HEK293 (cell line): ENCODE measurements at regions not wholly inside any gene's neighbourhood (a gene's known extent, or its start where the extent isn't known, plus 50 kb on each side); places are given as distances from the start of the nearest gene placed in this dataset.

Source experiments
- CTCF ChIP-seq: fragments of 450-650 bp; formaldehyde crosslinking; IDR thresholded peaks from 2 replicates; pipeline ENCODE4 v1.5.1; 2016; ENCODE audit warnings: missing biosample characterization, missing genetic modification characterization
- GLIS2 ChIP-seq: fragments of 450-650 bp; formaldehyde crosslinking; IDR thresholded peaks from 2 replicates; pipeline ENCODE4 v1.5.1; 2016; ENCODE audit warnings: missing biosample characterization, missing genetic modification characterization
- KLF1 ChIP-seq: fragments of 450-650 bp; formaldehyde crosslinking; IDR thresholded peaks from 2 replicates; pipeline ENCODE4 v1.5.1; 2016; ENCODE audit warnings: missing biosample characterization, missing genetic modification characterization
- SETDB1 ChIP-seq: IDR thresholded peaks from one replicate; pipeline ENCODE4 v1.6.1; 2017; ENCODE audit warnings: mild to moderate bottlenecking, low read length, moderate library complexity, mixed read lengths; ENCODE audit not compliant: insufficient read length
- ZNF114 ChIP-seq: fragments of 450-650 bp; formaldehyde crosslinking; IDR thresholded peaks from 2 replicates; pipeline ENCODE4 v1.5.0; 2017; ENCODE audit warnings: missing biosample characterization, missing genetic modification characterization
- ZNF148 ChIP-seq: fragments of 450-650 bp; formaldehyde crosslinking; IDR thresholded peaks from 2 replicates; pipeline ENCODE4 v1.5.0; 2017; ENCODE audit warnings: missing biosample characterization, missing genetic modification characterization, borderline replicate concordance

GRCh38 chr6:168815229-168815628, 374.2 kb downstream of the SMOC2 start:
- no peak for TF ChIP-seq KLF1
- no peak for TF ChIP-seq SETDB1
- TF ChIP-seq ZNF114 (tag by site-specific recombination) = no peak
- TF ChIP-seq CTCF (tag by site-specific recombination) = no peak
- TF ChIP-seq GLIS2 (tag by site-specific recombination) = no peak
- no peak for TF ChIP-seq ZNF148 (tag by site-specific recombination)
